GM19372 (cell line): ENCODE measurements at regions not wholly inside any gene's neighbourhood (a gene's known extent, or its start where the extent isn't known, plus 50 kb on each side); places are given as distances from the start of the nearest gene placed in this dataset.

Source experiments
- ATAC-seq: cut with Tn5 transposase; IDR thresholded peaks from one replicate; pipeline ENCODE4 v1.9.1; 2021; ENCODE audit warnings: mild to moderate bottlenecking, low read depth, moderate library complexity; ENCODE audit not compliant: unreplicated experiment

DNA sequence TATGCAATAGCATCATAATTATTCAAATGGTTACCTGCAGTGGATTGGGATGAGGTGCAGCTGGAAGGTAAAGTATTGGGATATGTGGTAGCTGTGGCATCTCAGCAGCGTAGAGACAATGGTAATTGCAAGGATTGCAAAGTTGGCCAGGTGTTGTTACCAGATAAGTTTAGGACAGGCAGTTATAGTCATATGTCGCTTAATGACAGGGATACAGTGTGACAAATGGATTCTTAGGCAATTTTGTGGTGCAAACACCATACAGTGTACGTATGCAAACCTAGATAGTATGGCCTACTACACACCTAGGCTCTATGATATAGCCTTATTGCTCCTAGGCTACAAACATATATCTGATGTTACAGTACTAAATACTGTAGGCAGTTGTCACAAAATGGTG, 163.5 kb upstream of the LYZL2 start:
- no peak for ATAC-seq

DNA sequence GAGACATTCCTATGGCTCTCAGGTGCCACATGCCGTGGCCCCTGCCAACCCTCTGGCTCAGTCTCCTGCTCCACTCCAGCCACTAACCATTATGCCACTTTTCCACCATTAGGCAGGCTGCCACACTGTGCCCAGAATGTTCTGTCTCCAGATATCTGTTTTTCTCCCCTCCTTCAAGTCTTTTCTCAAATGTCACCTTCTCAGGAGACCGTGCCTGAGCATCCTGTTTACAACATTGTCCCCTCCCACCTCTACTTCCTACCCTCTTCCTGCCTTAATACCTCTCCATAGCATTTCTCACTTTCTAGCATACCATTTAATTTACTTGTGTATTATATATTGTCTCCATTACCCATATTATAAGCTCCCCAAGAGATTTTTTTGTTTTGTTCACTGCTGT, 162.5 kb upstream of the LYZL2 start:
- no peak for ATAC-seq

DNA sequence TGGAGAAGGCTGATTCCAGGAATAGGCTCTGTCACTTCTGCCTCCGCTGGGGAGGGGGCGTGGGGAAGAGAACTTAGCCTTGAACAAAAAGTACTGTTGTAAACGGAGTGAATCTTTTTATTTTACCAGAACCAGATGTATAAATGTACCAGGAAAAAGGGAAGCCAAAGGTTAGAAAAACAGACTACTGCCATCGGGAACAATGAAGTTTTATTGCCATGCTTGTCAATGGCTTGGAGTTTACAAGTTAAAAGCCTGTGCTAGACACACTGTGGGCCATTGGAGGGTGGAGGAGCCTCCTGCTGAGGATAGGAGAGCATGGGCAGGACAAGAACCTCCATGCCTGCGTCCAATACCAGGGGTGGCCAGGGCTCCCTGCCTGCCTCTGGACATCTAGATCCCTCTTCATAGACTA, 161.7 kb upstream of the LYZL2 start:
- ATAC-seq, result no peak

DNA sequence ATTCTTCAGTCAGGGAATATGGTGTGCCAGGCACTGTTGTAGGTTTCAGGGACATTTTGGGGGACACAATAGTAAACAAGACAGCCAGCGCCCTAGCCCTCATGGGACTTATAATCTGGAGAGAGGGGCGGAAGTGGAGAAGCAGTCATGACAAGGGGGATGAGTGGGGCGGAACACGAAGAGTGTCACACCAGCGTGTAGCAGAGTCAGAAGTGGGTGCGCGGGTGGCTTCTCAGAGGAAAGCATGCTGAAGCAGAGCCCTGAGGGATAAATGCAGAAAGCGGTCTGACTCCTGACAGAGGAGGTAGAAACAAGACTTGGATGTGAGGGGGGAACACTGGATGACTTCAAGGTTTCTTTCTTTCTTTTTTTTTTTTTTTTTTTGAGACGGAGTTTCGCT, 160.3 kb upstream of the LYZL2 start:
- no peak for ATAC-seq

DNA sequence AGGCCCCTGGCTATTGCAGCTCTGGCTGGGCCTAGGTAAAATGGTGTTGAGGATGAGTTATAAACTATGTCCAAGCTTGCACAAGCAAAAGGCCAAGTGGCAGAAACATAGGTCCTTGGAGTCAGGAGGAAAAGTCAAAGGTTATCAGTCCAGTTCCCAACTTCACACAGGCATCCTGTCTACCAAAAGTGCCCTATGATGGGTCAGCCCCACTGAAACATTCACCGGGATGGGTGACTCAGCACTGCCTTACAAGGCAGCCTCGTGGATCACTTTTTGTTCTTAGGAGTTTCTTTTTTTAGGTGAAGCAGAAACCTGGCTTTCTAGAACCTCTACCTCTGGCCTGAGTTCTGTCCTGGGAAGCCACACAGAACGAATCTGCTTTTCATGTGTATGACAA, 158.8 kb upstream of the LYZL2 start:
- no peak for ATAC-seq

DNA sequence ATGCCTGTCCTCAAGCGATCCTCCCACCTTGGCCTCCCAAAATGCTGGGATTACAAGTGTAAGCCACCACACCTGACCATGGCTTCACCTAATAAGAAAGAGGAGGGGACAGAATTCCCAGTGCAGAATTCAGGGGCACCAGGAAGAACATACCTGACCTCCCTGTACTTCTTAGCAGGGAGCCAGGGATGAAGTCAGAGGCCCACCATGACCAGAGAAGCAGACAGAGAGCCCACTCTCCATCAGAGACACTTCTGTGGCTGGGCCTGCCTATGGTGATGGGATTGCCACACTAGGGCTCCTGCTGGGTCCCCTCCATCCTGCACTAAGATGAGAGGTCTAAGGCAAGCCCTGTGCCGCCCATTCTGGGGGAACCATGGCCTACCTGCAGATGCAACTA, 157.4 kb upstream of the LYZL2 start:
- no peak for ATAC-seq

DNA sequence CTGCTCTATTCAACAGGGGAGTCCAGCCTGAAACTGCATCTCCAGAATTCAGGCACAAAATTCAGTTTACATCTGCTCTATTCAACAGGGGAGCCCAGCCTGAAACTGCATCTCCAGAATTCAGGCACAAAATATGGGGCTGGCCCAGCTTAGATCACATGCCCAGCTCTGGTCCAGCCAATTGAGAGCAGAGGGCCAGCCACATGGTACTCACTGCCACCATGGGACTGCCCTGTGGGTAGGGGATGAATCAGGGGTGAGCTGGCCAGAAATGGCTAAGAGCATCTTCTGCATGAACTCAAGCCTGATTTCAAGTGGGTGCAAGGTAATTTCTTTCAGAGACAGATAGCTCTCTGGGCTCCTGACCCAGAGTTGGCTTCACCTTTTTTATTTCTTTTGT, 156.6 kb upstream of the LYZL2 start:
- no peak for ATAC-seq

DNA sequence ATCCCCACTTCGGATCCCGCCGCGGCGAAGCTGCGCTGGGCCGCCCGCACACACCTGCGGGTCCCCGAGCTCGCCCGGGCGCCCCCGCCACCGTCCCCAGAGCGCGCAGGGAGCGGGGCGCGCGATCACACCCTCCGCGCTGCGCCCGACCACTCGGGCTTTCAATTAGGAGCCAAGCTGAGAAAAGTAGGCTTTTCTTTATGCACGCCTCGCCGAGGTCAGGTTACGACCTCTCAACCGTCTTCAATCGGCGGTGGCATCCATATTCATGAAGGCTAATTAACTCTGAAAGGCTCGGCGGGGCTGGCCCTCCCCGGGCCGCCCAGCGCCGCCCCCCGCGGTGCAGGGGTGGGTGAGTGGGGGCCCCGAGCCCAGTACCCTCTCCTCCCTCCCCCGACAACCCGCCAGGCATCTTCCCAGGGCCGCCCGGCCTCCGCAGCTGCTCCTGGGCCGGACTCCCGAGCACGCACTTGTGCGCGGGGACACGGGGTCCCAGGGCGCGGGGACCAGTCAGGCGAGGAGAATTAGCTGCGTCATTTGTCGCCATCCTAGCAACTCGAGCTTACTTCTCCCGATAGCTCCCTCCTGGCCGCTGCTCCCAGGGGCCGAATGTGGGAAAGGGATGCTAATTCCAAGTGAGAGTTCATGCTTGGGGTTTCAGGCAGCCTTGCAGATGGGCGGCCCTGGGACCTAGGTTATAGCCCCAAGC, 155.5 kb upstream of the LYZL2 start:
- no peak for ATAC-seq

DNA sequence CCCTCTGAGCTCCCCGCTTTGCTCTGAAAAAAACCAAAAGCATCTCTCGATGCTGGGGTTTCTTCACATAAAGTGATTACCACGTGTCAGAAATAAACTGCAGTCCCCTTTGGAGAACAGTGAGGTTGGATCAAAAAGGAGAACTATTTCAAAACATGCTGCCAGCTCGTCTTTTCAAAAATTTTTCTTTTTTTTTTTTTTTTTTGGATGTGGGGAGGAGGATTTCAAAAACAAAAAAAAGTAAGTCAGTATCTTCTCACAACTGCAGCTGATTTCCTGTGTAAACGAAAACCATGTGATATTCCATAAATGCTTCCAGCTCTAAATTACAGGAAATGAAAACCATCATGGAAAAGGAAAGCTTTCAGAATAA, 155.0 kb upstream of the LYZL2 start:
- ATAC-seq, result no peak

DNA sequence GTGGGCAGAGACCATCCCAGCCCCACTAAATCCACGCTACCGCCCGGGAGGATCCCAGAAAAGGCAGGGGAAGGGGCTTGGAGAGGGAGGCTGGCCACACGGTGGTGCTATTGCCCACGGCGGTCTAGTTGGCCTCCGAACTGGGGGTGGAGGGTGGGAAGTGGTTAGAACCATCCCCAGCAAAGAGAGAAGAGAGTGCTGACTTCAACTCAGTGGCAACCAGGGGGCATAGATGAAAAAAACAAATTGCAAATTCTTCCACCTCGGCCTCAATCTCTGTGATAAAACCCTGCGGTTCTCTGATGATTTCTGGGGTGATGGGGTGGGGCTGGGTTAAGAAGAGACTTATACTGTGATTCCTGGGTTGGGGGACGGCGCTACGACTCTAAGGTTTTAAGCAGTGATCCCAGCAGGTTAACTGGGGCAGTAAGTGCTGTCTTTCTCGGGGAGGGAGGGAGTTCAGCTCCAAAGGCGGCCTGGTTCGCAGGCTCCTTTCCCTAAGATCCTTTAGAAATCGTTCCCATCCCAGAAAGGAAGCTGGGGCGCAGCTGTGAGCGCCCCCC, 154.5 kb upstream of the LYZL2 start:
- no peak for ATAC-seq

DNA sequence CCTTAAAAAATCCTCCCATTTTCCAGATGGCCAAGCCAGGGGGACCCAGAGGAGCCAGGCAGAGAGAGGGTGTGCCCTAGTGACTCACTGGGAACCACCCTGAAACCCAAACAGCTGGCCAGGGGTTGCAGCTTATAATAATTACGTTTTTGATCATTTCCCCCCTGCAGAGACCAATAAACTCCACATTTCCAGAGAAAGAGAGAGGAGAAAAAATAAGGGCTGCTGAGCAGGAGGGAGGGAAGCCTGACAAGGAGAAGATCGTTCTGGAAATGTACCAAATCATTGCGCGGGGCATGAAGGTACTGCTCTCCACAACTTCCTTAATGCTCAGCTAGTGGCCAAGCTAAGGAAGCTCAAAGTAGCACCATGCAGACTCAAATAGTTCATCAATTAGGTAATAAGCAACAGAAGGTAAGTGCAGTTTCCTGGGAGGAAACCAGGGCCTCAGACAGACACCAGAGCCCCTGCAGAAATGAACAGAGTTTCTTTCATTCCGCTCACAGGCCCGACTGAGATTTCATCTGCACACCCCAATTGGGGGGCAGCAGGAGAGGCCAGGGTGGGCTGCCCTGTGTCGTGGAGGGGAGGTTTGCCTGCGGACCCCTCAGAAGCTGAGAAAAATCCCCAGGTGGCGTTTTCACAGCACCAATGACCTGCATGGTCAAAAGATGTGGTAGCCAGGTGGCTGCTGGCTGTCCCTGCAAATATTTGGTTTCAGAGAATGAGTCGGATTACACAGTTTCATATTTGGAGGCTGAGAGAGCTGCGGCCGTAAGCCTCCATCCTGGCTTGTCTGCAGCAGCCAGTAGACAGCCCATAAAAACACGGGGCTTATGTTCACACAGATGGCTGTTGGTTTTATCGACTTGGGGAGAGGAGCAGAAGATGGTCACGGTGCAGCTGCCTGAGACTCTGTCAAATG, 153.2 kb upstream of the LYZL2 start:
- ATAC-seq, result peak; percentile 59

DNA sequence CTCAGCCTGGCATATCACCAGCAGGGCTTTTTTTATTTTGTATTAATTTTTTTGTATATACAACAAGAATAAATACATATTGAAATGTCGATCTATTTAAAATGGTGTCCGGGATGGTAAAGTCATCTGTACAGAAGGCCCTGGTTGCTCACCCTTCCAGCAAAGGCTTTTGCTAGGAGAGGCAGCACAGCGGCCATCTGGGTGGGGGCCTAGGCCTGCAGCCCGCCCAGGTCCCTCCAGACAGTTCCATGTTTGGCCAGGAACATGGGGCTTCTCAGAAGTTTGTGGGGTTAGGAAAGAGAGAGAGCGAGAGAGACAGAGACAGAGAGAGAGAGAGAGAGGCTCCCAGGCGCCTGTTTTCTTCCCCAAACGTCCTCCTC, 152.6 kb upstream of the LYZL2 start:
- ATAC-seq, result no peak

DNA sequence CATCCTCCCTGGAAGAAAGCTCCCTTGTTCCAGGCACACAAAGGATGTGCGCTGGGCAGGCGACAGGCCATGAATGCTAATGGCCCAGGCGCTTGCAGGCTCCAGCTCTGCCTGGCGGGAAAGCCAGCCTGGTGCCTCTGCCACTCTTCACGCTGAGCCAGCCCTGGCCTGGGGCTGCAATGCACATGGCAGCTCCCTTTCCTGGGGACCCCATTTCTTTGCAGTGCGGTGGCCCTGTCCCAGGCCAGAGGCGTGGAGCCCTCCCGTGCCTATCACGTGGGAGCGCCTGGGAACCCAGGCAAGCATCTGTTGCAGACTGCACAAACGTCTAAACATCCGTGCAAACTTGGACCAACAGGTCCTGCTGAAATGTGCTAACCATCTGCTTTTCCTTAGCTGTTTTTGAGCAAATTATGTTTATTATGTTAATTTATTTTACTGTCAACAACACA, 152.1 kb upstream of the LYZL2 start:
- ATAC-seq, result no peak

DNA sequence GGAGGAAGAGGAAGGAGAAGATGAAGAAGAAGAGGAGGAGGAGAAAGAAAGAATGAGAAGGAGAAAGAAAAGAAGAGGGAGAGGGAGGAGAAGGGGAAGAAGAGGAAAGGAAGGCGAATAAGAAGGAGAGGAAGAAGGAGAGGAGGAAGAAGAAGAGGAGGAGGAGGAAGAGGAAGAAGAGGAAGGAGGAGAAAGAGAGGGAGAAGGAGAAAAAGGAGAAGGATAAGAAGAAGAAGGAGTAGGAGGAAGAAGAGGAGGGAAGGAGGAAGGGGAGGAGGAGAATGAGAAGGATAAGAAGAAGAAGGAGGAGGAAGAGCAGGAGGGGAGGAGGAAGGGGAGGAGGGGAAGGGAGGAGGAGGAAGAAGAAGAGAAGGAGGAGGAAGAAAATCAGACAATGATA, 149.2 kb upstream of the LYZL2 start:
- ATAC-seq, result no peak

DNA sequence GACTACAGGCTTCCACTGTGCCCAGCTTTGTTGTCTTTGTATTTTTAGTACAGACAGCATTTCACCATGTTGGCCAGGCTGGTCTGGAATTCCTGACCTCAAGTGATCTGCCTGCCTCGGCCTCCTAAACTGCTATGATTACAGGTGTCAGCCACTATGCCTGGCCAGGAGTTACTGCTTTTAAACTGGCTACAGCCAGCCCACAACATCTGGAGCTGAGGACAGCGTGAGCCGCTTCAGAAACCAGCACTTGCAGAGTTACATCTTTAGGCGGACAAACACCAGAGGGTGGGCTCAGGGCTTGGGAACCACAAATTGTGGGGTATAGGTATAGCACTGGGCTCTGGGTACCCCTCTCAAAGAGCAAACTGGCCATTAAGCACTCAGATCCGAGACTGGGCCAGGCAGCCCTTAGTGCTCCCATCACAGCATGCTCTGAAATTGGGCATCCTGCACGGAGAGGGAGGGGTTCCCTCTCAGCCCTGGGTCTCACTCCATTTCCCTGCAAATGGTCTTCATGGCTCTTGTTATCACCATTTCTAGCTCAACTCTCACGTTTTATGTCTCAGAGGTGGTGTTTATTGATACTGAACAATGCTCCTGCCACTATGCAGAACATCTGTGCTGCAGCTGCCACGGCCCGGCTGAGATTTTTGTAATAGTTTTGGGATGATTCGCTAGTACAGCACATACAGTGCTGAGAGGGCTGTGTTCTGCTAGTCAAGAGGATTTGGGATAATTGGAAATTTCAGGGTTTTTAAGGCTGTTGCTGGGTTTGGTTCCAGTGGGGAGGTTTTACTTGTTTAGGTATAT, 146.4 kb upstream of the LYZL2 start:
- no peak for ATAC-seq

DNA sequence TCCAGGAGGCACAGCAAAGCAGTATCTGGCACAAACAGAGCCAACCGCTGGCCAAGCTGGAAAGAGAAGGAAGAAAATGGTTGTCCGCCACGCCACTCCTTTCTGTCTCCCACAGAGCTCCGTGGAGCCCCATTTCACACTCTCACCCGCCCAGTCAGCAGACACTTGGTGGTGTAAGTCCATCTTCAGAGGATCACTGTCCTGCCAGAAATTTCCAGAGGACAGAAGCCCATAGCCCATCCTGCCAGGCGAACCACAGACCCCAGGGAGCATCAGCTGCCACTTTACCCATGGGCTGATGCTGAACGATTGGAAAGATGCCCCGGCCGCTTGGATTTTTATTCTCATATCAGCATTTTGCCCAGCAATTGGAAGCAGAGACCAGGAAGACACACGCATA, 144.7 kb upstream of the LYZL2 start:
- no peak for ATAC-seq

DNA sequence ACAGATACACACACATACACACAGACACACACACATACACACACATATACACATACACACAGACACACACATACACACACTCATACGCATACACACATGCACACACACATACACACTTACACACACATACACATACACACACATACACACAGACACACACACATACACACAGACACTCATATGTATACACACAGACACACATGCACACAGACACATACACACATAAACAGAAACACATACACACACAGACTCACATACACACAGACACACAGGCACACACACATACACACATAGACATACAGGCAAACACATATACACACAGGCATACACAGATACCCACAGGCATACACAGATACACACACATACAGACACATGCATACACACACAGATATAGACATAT, 143.9 kb upstream of the LYZL2 start:
- ATAC-seq, result no peak

DNA sequence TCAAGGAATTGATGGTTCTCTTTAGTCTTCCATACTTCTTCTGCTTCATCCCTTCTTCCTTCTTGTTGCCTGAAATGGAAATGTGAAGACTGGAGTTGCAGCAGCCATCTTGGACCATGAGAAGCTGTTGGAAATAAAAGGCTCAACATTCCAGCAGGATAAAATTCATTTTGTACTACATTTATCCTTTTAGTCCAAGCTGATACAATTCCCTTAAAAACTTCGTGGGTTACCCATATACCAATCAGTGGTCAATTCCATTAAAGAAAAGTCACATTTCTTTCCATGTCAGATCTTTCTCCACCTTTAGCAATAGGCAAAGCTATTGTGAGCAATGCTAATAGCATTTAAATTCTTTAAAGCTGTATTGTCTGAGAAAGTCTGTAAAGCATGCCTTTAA, 141.3 kb upstream of the LYZL2 start:
- ATAC-seq, result no peak

DNA sequence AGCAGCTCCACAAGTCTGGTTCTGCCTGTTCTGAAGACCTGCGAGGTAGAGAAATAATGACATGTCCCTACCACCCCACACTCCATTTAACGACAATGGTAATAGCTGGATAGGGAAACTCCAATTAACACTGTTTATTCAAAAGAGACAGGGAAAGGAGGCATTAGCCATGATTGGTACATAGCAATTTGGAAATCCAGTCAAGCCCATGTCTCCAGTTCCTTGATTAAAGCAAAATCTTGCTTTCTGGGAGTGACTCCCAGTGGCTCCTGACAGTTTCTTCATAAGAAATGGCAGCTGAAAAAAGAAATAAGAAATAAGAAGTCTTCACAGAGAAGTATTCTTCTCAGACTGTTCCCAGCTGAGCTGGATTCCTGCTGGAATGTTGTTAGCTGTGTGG, 140.7 kb upstream of the LYZL2 start:
- no peak for ATAC-seq

DNA sequence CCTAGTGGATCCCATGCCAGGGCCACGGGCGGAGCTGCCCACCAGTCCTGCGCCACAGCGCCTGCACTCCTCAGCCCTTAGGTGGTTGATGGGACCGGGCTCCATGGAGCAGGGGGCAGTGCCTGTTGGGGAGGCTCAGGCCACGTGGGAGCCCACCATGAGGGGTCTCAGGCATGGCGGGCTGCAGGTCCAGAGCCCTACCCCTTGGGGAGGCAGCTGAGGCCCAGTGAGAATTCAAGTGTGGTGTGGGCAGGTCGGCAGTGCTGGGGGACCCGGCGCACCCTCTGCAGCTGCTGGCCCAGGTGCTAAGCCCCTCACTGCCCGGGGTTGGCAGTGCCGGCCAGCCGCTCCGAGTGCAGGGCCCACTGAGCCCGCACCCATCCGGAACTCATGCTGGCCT, 139.8 kb upstream of the LYZL2 start:
- no peak for ATAC-seq

DNA sequence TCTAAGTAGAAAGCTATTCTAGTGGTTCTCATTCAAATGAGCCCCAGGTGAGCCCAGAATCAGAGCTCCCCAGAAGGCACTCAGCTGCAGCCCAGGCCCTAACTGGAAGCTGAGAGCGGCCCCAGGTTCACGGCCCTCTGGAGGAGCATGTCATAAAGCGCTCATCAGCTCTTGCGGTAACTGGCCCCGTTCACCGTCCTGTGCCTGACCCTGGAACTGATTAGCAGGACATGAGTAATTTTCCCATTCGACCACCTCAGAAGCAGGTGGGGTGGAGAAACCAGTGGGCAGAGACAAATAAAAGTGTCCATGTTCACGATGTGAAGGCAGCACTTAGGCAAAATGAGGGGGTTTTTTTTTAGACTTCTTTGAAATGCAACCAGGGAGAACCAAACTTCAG, 136.1 kb upstream of the LYZL2 start:
- no peak for ATAC-seq
